ENCODE measurements at regions not wholly inside any gene's neighbourhood (a gene's known extent, or its start where the extent isn't known, plus 50 kb on each side); places are given as distances from the start of the nearest gene placed in this dataset.

GRCh38 chr6:6746333-6746969 lies 157.9 kb downstream of the LY86 start:
- TF ChIP-seq, protein P1, sequence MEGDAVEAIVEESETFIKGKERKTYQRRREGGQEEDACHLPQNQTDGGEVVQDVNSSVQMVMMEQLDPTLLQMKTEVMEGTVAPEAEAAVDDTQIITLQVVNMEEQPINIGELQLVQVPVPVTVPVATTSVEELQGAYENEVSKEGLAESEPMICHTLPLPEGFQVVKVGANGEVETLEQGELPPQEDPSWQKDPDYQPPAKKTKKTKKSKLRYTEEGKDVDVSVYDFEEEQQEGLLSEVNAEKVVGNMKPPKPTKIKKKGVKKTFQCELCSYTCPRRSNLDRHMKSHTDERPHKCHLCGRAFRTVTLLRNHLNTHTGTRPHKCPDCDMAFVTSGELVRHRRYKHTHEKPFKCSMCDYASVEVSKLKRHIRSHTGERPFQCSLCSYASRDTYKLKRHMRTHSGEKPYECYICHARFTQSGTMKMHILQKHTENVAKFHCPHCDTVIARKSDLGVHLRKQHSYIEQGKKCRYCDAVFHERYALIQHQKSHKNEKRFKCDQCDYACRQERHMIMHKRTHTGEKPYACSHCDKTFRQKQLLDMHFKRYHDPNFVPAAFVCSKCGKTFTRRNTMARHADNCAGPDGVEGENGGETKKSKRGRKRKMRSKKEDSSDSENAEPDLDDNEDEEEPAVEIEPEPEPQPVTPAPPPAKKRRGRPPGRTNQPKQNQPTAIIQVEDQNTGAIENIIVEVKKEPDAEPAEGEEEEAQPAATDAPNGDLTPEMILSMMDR (conservative IDR thresholded peaks at IDR 0.05): no peak
- Histone ChIP-seq H3K9me3 (ENCODE audit: control insufficient read depth, low read length) (peaks cover 10% of the 10 kb centered on the region), H3K27ac (ENCODE audit: low read depth, low read length) (no peak overlapping the region), H3K4me3 (ENCODE audit: low read length) (no peak overlapping the region), H3K4me1 (ENCODE audit: control insufficient read depth, insufficient read depth, low read length) (peaks cover 10% of the 10 kb centered on the region), H3K27me3 (ENCODE audit: control insufficient read depth, insufficient read depth, low read length, poor library complexity, severe bottlenecking) (no peaks in the 10 kb centered on the region), H3K9ac (ENCODE audit: extremely low read depth, low read length, poor library complexity, severe bottlenecking) (no peak overlapping the region), H3K36me3 (ENCODE audit: control insufficient read depth, insufficient read depth, low read length) (no peaks in the 10 kb centered on the region)
- no peak for DNase-seq
- H3K27me3 Mint-ChIP-seq (ENCODE audit: insufficient read depth): peaks cover 12% of the 10 kb centered on the region
- no peak overlapping the region for H3K4me3 Mint-ChIP-seq
- peaks cover 6% of the 10 kb centered on the region for H3K9me3 Mint-ChIP-seq
- 94 to 95% methylated on average over 13 to 15 of the region's 15 CpGs for WGBS, 2 experiments (ENCODE audit: insufficient coverage in 1 of 2, insufficient read length in 1 of 2)
- no peak overlapping the region for H3K27ac Mint-ChIP-seq
- H3K4me1 Mint-ChIP-seq: peaks cover 23% of the 10 kb centered on the region
- H3K36me3 Mint-ChIP-seq (ENCODE audit: low read depth): no peaks in the 10 kb centered on the region

DNA sequence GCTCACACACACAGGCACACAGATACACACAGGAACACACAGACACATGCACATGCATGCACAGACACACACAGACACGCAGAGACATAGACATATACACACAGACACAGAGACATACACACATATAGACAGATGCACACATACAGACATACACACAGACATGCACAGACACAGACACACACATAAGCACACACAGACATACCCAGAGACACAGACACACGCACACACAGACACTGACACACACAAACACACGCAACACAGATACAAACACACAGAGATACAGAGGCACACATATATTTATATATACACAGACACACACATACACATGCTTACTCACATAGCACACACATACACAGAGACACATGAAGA lies 158.4 kb downstream of the LY86 start:
- Histone ChIP-seq H3K4me3 (ENCODE audit: low read length) (no peak overlapping the region), H3K36me3 (ENCODE audit: control insufficient read depth, insufficient read depth, low read length) (no peaks in the 10 kb centered on the region), H3K9me3 (ENCODE audit: control insufficient read depth, low read length) (peaks cover 10% of the 10 kb centered on the region), H3K27me3 (ENCODE audit: control insufficient read depth, insufficient read depth, low read length, poor library complexity, severe bottlenecking) (no peaks in the 10 kb centered on the region), H3K4me1 (ENCODE audit: control insufficient read depth, insufficient read depth, low read length) (peaks cover 10% of the 10 kb centered on the region), H3K9ac (ENCODE audit: extremely low read depth, low read length, poor library complexity, severe bottlenecking) (no peak overlapping the region), H3K27ac (ENCODE audit: low read depth, low read length) (no peak overlapping the region)
- peaks cover 6% of the 10 kb centered on the region for H3K9me3 Mint-ChIP-seq
- TF ChIP-seq, protein P1 (conservative IDR thresholded peaks at IDR 0.05): no peak
- H3K4me1 Mint-ChIP-seq: peaks cover 23% of the 10 kb centered on the region
- peaks cover 12% of the 10 kb centered on the region for H3K27me3 Mint-ChIP-seq (ENCODE audit: insufficient read depth)
- H3K27ac Mint-ChIP-seq: no peak overlapping the region
- DNase-seq: no peak
- no peak overlapping the region for H3K4me3 Mint-ChIP-seq
- no peaks in the 10 kb centered on the region for H3K36me3 Mint-ChIP-seq (ENCODE audit: low read depth)
- 92 to 100% methylated on average over 1 to 3 of the region's 3 CpGs for WGBS, 2 experiments (ENCODE audit: insufficient coverage in 1 of 2, insufficient read length in 1 of 2)

DNA sequence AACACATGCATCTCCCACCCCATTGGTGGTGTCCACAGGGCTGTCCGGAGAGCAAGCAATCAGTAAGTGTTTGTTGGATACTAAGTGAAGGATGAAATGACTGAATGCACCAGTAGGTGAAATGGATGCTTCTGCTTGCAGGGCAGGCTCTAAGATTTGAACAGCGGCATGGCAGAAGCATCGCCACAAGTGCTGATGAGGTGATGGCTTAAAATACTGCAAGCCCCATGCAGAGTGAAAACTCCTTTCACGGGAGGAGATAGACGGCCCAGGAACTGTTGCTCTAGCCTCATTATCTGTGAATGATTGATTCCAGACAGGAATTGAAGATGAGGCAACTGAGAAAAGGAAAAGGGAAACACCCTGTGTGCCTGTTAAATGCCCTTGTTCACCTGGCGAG lies 158.9 kb downstream of the LY86 start:
- peaks cover 27% of the 10 kb centered on the region for H3K4me1 Mint-ChIP-seq
- H3K27me3 Mint-ChIP-seq (ENCODE audit: insufficient read depth): peaks cover 12% of the 10 kb centered on the region

More for the DNA sequence above, 158.9 kb downstream of the LY86 start:
- H3K9ac ChIP-seq (ENCODE audit: extremely low read depth, low read length, poor library complexity, severe bottlenecking): no peak overlapping the region
- H3K4me3 Mint-ChIP-seq: no peak overlapping the region
- DNase-seq: no peak
- H3K27ac Mint-ChIP-seq: no peak overlapping the region
- H3K4me3 ChIP-seq (ENCODE audit: low read length): no peak overlapping the region
- WGBS, 2 experiments (ENCODE audit: insufficient coverage in 1 of 2, insufficient read length in 1 of 2): 79 to 81% methylated on average over 5 of the region's 6 CpGs
- TF ChIP-seq, protein P1 (conservative IDR thresholded peaks at IDR 0.05): no peak
- no peak overlapping the region for H3K27ac ChIP-seq (ENCODE audit: low read depth, low read length)
- peaks cover 6% of the 10 kb centered on the region for H3K9me3 Mint-ChIP-seq
- no peaks in the 10 kb centered on the region for H3K27me3 ChIP-seq (ENCODE audit: control insufficient read depth, insufficient read depth, low read length, poor library complexity, severe bottlenecking)
- peaks cover 10% of the 10 kb centered on the region for H3K4me1 ChIP-seq (ENCODE audit: control insufficient read depth, insufficient read depth, low read length)
- peaks cover 10% of the 10 kb centered on the region for H3K9me3 ChIP-seq (ENCODE audit: control insufficient read depth, low read length)
- no peaks in the 10 kb centered on the region for H3K36me3 Mint-ChIP-seq (ENCODE audit: low read depth)
- no peaks in the 10 kb centered on the region for H3K36me3 ChIP-seq (ENCODE audit: control insufficient read depth, insufficient read depth, low read length)
